ENCODE measurements at regions not wholly inside any gene's neighbourhood (a gene's known extent, or its start where the extent isn't known, plus 50 kb on each side); places are given as distances from the start of the nearest gene placed in this dataset.

DNA sequence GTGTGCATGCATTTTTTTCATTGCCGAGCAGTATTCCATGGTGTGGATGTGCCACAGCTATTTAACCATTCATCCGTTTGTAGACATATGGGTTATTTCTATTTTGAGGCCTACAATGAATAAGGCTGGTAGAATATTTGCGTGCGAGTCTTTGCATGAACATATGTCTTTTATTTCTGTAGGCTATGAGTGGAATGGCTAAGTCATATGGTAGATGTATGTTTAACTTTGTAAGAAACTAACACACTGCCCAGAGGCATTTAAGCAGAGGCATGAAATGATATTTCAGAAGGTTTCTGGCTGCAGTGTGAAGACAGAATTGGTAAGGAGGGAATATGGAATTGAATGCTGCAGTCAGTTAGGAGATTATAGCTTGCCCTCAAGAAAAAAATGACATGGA is 457.4 kb upstream of the CDH4 start:
- no peaks in the 10 kb centered on the region for H3K4me1 Mint-ChIP-seq (ENCODE audit: low read depth in 2 of 2)
- no peak overlapping the region for H3K27ac Mint-ChIP-seq
- DNase-seq (ENCODE audit: low spot score) = no peak
- no peaks in the 10 kb centered on the region for H3K36me3 Mint-ChIP-seq
- H3K27me3 Mint-ChIP-seq = peaks cover 12 to 20% of the 10 kb centered on the region in 2 donors
- H3K4me3 Mint-ChIP-seq = no peak overlapping the region
- no peaks in the 10 kb centered on the region for H3K9me3 Mint-ChIP-seq
- no peak for ATAC-seq

DNA sequence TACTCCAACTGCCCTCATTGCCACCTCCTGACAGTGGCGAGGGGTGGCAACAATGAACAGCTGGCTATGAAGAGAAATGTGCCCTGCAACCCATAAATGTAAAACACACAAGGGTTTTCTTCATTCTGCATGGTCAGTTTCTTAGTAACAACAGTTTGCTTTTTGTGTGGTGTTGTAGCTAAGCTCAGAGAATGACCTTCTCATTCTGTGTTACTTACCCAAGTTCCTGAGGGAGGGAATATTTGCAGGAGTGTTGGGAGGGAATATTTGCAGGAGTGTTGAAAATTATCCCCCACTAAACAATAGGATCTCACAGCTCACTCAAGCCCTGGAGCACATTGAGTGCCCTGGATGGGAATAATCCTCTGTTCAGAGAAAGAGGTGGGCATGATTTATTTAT is 456.4 kb upstream of the CDH4 start:
- H3K9me3 Mint-ChIP-seq = no peaks in the 10 kb centered on the region
- H3K4me1 Mint-ChIP-seq (ENCODE audit: low read depth in 2 of 2) = no peaks in the 10 kb centered on the region
- no peaks in the 10 kb centered on the region for H3K36me3 Mint-ChIP-seq
- H3K27ac Mint-ChIP-seq = no peak overlapping the region
- ATAC-seq (no peak), DNase-seq (ENCODE audit: low spot score) (no peak)
- peaks cover 12 to 18% of the 10 kb centered on the region in 2 donors for H3K27me3 Mint-ChIP-seq
- no peak overlapping the region for H3K4me3 Mint-ChIP-seq

DNA sequence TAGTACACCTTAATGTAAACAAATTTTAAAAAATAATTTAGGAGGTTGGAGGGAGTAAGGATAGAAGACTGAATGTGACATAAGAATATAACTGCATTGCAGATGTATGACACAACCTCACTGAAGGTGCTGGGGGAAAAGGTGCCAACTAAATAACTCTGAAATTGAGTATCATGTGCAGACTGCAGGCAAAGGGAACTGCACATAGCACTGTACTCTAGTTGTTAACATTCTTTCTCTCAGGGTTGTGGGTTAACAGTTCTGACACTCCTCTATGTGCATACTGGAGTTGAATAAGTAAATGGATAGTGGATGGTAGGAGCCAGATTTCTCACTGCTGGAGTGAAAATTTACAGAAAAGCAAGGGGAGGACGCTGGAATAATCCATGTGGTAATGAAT is 451.9 kb upstream of the CDH4 start:
- Mint-ChIP-seq H3K27ac (no peak overlapping the region), H3K36me3 (no peaks in the 10 kb centered on the region), H3K4me1 (ENCODE audit: low read depth in 2 of 2) (no peaks in the 10 kb centered on the region), H3K9me3 (no peaks in the 10 kb centered on the region), H3K4me3 (no peak overlapping the region), H3K27me3 (peaks cover 5 to 10% of the 10 kb centered on the region in 2 donors)
- ATAC-seq (no peak), DNase-seq (ENCODE audit: low spot score) (no peak)

DNA sequence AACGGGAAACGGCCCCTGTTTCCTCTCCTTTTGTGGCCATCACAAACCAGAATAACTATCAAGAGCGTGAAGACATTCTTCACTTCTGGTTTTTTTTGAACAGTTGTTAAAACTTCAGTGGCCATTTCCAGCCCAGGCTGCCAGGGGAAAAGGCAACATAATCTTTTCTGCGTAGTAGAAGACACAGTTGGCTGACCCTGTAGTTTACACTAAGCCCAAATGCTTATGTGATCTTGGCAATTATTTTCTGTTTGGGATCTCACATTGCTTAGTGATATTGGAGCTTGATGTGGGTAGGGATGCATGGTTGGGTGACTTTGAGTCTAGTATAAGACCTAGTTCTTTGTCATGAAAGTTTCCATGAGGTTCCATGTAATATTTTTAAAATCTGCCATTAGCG is 449.4 kb upstream of the CDH4 start:
- Mint-ChIP-seq H3K36me3 (no peaks in the 10 kb centered on the region), H3K9me3 (no peaks in the 10 kb centered on the region), H3K4me3 (no peak overlapping the region), H3K27me3 (peaks cover 2 to 7% of the 10 kb centered on the region in 2 donors), H3K4me1 (ENCODE audit: low read depth in 2 of 2) (no peaks in the 10 kb centered on the region), H3K27ac (no peak overlapping the region)
- ATAC-seq = no peak
- no peak for DNase-seq (ENCODE audit: low spot score)

DNA sequence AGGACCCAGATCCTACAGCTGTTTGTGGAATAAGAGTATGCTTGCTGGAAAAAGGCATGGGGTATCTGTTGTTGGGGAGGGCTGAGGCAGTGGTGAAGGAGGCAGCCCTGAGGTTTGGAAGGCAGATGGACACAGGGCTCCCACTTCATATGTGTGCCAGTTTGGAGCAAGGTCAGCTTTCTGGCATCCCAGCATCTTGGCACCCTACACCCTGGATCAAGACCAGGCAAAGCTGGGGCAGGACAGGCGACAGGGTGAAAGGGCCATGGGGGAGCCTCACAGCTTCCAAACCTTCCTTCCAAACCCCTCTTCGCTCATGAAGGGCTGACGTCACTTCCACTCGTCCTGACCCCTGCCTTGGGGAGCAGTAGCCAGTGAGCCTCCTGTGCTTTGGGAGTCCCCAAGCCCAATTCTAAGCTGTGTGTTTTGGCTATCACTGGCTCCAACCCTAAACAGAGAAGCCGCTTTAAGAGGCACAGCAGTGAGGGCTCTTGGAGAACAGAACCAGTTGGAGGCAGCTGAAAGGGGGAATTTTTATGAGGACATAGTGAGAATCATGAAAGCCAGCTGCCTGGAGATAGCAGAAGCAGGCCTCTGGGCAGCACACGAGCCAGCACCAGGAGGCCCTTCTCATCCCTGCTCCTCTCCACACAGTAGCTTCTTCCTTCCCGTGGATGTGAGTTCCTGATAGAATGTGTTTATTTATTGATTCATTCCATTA is 448.6 kb upstream of the CDH4 start:
- H3K27me3 Mint-ChIP-seq = peaks cover 0 to 5% of the 10 kb centered on the region in 2 donors
- H3K27ac Mint-ChIP-seq = no peak overlapping the region
- no peak overlapping the region for H3K4me3 Mint-ChIP-seq
- no peaks in the 10 kb centered on the region for H3K36me3 Mint-ChIP-seq
- DNase-seq (ENCODE audit: low spot score) (no peak), ATAC-seq (peak in 1 of 2 donors; percentile 28)
- no peaks in the 10 kb centered on the region for H3K9me3 Mint-ChIP-seq
- H3K4me1 Mint-ChIP-seq (ENCODE audit: low read depth in 2 of 2) = no peaks in the 10 kb centered on the region

DNA sequence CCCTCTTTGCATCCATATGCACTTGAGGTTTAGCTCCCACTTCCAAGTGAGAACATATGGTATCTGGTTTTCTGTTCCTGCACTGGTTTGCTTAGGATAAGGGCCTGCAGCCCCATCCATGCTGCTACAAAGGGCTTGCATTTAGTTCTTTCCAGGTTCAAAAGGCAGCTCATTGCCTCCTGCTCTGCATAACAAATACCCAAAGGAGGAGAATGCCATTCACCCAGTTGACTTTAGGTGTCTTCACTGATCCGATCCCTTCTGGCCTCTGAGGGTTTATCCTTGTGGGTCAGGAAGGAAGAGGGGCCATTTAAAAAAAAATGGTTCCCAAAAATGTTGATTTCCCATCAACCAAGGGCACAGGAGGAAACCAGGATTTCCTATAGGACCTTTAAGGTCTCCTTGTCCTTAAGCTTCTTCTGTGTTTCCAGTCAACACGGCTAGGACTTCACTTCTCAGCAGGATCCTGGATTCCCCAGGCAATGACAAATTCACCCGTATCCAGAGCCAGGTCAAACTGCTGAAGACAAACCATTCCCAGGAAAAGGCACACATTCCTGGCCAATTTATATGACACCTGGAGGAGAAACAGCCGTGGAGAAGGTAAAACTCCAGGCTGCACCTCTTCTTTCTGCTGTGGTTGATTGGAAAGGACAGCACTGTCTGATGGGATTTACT is 447.7 kb upstream of the CDH4 start:
- no peak for ATAC-seq
- H3K36me3 Mint-ChIP-seq = no peaks in the 10 kb centered on the region
- peaks cover 0 to 5% of the 10 kb centered on the region in 2 donors for H3K27me3 Mint-ChIP-seq
- no peak overlapping the region for H3K4me3 Mint-ChIP-seq
- no peaks in the 10 kb centered on the region for H3K9me3 Mint-ChIP-seq
- no peaks in the 10 kb centered on the region for H3K4me1 Mint-ChIP-seq (ENCODE audit: low read depth in 2 of 2)
- DNase-seq (ENCODE audit: low spot score) = no peak
- no peak overlapping the region for H3K27ac Mint-ChIP-seq

DNA sequence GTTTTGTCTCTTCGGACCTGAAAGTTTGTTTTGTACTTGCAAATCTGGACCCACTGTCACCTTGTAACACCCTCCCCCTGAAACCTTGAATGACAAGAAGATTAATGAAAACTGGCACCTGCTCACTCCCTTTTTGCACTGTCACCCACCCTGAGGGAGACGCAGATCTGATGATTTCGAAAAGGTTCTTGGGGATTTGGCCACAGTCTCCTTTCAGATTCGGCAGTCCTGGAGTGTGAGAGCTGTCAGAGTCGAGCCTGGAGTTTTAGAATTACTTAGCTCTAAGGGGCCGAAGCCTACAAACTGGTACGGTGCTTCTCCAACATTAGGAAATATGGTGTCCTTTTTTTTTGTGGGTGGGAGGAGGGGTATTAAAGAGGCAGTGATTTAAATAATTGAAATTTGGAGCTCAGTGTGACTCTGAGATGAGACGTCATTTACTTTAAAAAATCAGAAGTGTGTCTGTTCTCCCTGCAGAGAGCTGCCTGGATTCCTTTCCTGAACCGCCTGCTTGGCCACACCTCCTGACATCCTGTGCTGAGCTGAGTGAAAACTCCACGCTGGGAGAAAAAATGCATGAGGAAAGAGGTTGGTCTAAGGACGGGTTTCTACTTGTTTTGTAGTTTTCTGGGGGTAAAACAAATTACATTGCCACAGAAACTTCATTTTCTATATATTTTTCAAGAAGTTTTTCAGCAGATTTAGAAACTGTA is 447.0 kb upstream of the CDH4 start:
- Mint-ChIP-seq H3K4me1 (ENCODE audit: low read depth in 2 of 2) (no peaks in the 10 kb centered on the region), H3K36me3 (no peaks in the 10 kb centered on the region), H3K9me3 (no peaks in the 10 kb centered on the region), H3K4me3 (no peak overlapping the region), H3K27ac (no peak overlapping the region), H3K27me3 (peaks cover 0 to 5% of the 10 kb centered on the region in 2 donors)
- no peak for ATAC-seq
- DNase-seq (ENCODE audit: low spot score) = no peak

DNA sequence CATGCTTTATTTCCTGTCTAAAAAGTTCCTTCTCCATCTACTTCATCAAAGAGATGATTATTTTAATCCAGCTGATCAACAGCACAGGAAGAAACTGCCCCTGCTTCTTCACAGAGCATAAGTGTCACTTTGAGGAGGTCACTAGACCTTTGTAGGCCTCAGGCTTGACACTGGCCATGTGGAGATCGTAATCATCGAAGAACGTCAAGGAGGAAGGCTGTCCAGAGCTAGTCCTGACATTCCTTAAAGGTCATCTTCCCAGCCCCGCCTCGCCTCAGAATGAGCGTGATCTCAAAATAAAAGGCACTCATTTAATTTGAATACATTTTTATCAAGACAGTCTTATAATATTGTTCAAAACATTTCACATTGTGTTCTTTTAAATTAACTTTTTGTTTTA is 445.7 kb upstream of the CDH4 start:
- no peak for DNase-seq (ENCODE audit: low spot score)
- Mint-ChIP-seq H3K9me3 (no peaks in the 10 kb centered on the region), H3K4me1 (ENCODE audit: low read depth in 2 of 2) (no peaks in the 10 kb centered on the region), H3K4me3 (no peak overlapping the region), H3K36me3 (no peaks in the 10 kb centered on the region), H3K27me3 (peaks cover 0 to 2% of the 10 kb centered on the region in 2 donors), H3K27ac (no peak overlapping the region)
- ATAC-seq = no peak

DNA sequence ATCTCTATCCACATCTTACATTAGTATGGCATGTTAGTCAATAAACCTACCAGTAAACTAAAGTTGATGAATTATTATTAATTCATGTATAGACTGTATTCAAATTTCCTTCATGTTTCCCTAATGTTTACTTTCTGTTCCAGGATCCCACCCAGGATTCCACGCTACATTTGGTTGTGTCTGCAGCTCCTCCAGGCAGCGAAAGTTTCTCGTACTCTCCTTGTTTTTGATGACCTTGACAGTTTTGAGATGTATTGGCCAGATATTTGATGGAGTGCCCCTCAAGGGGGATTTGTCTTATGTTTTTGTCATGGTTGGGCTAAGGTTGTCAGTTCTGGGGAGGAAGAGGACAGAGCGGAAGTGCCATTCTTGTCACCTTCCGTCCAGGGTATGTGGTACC is 445.2 kb upstream of the CDH4 start:
- Mint-ChIP-seq H3K36me3 (no peaks in the 10 kb centered on the region), H3K27ac (no peak overlapping the region), H3K9me3 (no peaks in the 10 kb centered on the region), H3K4me3 (no peak overlapping the region), H3K4me1 (ENCODE audit: low read depth in 2 of 2) (no peaks in the 10 kb centered on the region), H3K27me3 (peaks cover 0 to 2% of the 10 kb centered on the region in 2 donors)
- DNase-seq (ENCODE audit: low spot score) (no peak), ATAC-seq (no peak)

DNA sequence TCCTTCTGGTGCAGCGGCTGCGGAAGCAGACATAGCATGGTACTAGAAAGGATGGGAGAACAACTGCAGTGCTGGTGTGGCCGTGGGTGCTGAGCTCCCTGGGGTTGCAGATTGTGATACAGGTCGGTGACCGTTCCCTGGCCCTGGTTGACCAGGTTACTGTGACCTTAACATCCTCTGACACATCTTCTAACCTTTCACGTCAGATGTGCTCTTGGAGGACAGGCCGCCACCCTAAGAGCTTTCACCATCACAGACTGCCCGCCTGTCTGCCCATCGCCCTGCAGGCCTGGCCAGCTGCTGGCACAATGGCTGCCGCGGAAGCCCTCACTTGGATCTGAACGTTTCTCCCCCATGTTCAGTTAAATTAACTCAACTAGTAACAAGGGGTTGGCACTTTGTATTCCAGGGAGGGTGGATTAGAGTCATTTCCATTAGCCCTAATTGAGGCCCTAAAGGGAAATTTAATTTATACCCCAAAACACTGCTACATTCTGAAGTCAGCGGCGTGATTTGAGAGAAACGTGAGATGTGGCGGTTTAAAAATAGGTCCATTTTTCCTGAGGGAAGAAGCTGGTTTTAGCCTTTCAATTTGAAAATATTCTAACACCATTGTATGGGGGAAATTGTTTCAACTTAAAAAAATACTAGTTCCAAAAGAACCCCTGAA is 443.9 kb upstream of the CDH4 start:
- Mint-ChIP-seq H3K4me1 (ENCODE audit: low read depth in 2 of 2) (no peaks in the 10 kb centered on the region), H3K4me3 (no peak overlapping the region), H3K9me3 (no peaks in the 10 kb centered on the region), H3K36me3 (no peaks in the 10 kb centered on the region), H3K27ac (no peak overlapping the region), H3K27me3 (peaks cover 3 to 7% of the 10 kb centered on the region in 2 donors)
- ATAC-seq (no peak), DNase-seq (ENCODE audit: low spot score) (no peak)

DNA sequence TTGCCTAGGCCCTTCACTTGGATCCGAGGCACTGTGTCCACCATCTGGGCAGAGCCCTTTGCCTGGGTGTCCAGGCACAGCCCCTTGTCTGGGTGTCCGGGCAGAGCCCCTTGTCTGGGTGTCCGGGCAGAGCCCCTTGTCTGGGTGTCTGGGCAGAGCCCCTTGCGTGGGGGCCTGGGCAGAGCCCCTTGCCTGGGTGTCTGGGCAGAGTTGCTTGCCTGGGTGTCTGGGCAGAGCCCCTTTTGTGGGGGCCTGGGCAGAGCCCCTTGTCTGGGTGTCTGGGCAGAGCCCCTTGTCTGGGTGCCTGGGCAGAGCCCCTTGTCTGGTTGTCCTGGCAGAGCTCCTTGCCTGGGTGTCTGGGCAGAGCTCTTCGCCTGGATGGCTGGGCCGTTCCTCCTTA is 443.4 kb upstream of the CDH4 start:
- Mint-ChIP-seq H3K4me3 (no peak overlapping the region), H3K27ac (no peak overlapping the region), H3K9me3 (no peaks in the 10 kb centered on the region), H3K36me3 (no peaks in the 10 kb centered on the region), H3K4me1 (ENCODE audit: low read depth in 2 of 2) (no peaks in the 10 kb centered on the region), H3K27me3 (peaks cover 3 to 8% of the 10 kb centered on the region in 2 donors)
- ATAC-seq (no peak), DNase-seq (ENCODE audit: low spot score) (no peak)

DNA sequence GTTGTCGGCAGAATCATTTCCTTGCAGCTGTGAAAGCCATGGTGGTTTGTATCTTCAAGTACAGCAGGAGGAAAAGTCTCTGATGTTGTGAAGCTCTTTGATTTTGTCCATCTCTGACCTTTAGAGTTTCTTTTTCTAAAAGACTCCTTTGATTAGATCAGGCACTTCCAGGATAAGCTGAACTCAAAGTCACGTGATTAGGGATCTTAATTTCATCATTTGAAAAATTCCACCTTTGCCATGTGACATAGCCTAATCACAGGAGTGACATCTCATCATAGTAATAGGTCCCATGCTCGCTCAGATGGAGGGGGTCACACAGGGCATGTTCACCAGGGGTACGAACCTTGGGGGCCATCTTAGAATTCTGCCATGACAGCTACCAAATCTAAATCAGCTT is 441.5 kb upstream of the CDH4 start:
- no peaks in the 10 kb centered on the region for H3K4me1 Mint-ChIP-seq (ENCODE audit: low read depth in 2 of 2)
- peaks cover 3 to 8% of the 10 kb centered on the region in 2 donors for H3K27me3 Mint-ChIP-seq
- H3K4me3 Mint-ChIP-seq = no peak overlapping the region
- ATAC-seq (no peak), DNase-seq (ENCODE audit: low spot score) (no peak)
- no peaks in the 10 kb centered on the region for H3K9me3 Mint-ChIP-seq
- no peaks in the 10 kb centered on the region for H3K36me3 Mint-ChIP-seq
- no peak overlapping the region for H3K27ac Mint-ChIP-seq

DNA sequence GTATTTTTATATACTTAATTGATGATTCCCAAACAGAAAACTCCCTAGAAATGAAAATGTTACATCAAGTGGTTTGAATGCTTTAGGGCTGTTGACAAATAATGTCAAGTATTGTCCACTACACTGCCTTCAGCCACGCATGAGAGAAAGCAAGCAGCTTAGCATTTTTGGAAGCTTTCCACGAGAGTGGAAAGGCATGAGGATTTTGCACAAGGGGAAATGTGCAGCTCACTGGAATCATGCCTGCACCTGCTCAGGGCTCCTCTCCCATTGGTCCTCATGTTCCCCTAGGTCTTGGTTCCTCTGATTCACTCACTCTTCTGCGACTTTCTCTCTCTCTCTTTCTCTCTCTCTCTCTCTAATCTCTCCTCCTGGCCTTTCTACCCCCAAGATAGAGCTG is 439.5 kb upstream of the CDH4 start:
- H3K9me3 Mint-ChIP-seq = peaks cover 3% of the 10 kb centered on the region
- no peak overlapping the region for H3K27ac Mint-ChIP-seq
- DNase-seq (ENCODE audit: low spot score) = no peak
- H3K4me1 Mint-ChIP-seq (ENCODE audit: low read depth in 2 of 2) = no peaks in the 10 kb centered on the region
- no peaks in the 10 kb centered on the region for H3K36me3 Mint-ChIP-seq
- ATAC-seq = no peak
- no peak overlapping the region for H3K4me3 Mint-ChIP-seq
- peaks cover 11 to 19% of the 10 kb centered on the region in 2 donors for H3K27me3 Mint-ChIP-seq

DNA sequence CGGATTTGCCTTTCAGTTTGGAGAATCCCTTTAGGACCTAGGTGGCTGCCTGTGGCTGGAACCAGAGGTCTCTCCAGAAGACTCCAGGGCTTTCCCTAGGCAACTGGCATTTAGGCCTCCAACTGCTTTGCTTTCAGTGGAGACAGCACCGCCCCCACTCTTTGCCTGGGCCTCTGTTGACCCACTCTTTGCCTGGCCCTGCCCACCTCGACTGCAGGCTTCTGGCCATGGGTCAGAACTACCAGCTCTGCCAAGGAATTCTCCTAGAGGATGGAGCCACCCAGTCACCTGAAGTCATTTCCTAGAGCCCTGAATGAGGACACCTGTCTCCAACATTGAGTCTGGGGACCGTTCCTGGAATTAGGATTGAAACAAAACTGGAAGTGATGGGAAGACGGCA is 439.0 kb upstream of the CDH4 start:
- DNase-seq (ENCODE audit: low spot score) (no peak), ATAC-seq (no peak)
- Mint-ChIP-seq H3K4me3 (no peak overlapping the region), H3K36me3 (no peaks in the 10 kb centered on the region), H3K27me3 (peaks cover 12 to 19% of the 10 kb centered on the region in 2 donors), H3K27ac (no peak overlapping the region), H3K9me3 (peaks cover 3% of the 10 kb centered on the region), H3K4me1 (ENCODE audit: low read depth in 2 of 2) (no peaks in the 10 kb centered on the region)

All from natural killer cell treated with Interleukin-12 subunit alpha and Interleukin-12 subunit beta and Interleukin-15 and Interleukin-18, amount 100 ng/mL, for 72 hours (primary cell).